Kidney (tissue), 13 donors: ENCODE measurements at regions not wholly inside any gene's neighbourhood (a gene's known extent, or its start where the extent isn't known, plus 50 kb on each side); places are given as distances from the start of the nearest gene placed in this dataset.

ENCODE experiments used
- DNase-seq, 5 donors: peaks; one replicate each; pipeline ENCODE4 v3.0.0-alpha.2; 2013 to 2020
- FAIRE-seq: peaks from 2 replicates; lab custom pipeline; 2012; peaks lifted over from hg19 to GRCh38; lab: Jason Lieb, UNC
- H3K27ac ChIP-seq, 2 donors: one replicate each; pipeline ENCODE4 v1.7.0; 2013; ENCODE audit warnings: low read depth in 2 of 2, low read length in 2 of 2, inconsistent platforms in 1 of 2
- H3K27me3 ChIP-seq: one replicate; pipeline ENCODE4 v1.7.1; 2013; ENCODE audit warnings: low read length, inconsistent platforms; ENCODE audit not compliant: control insufficient read depth, insufficient read depth
- H3K36me3 ChIP-seq, 3 donors: one replicate each; pipeline versions ENCODE4 v1.7.0 to v1.7.1; 2013; ENCODE audit warnings: low read length in 3 of 3, control low read depth in 1 of 3, inconsistent platforms in 1 of 3; ENCODE audit not compliant: insufficient read depth in 3 of 3, control insufficient read depth in 2 of 3
- H3K4me1 ChIP-seq, 3 donors: one replicate each; pipeline versions ENCODE4 v1.7.0 to v1.7.1; 2013; ENCODE audit warnings: low read length in 3 of 3, inconsistent platforms in 1 of 3, low read depth in 1 of 3; ENCODE audit not compliant: control insufficient read depth in 2 of 3, insufficient read depth in 2 of 3
- H3K4me3 ChIP-seq, 3 donors: one replicate each; pipeline versions ENCODE4 v1.7.0 to v1.8.1; 2013; ENCODE audit warnings: low read length in 3 of 3, control low read depth in 1 of 3, inconsistent platforms in 1 of 3
- H3K9ac ChIP-seq, 3 donors: one replicate each; pipeline versions ENCODE4 v1.7.0 to v1.7.1; 2013; ENCODE audit warnings: low read length in 3 of 3, control low read depth in 1 of 3, inconsistent platforms in 1 of 3
- H3K9me3 ChIP-seq, 3 donors: one replicate each; pipeline versions ENCODE4 v1.7.0 to v1.7.1; 2013; ENCODE audit warnings: low read length in 3 of 3, control low read depth in 1 of 3, inconsistent platforms in 1 of 3; ENCODE audit not compliant: control insufficient read depth in 2 of 3, insufficient read depth in 1 of 3
- intact Hi-C: fragments of 100-400 bp; cut with DNase I; formaldehyde crosslinking; loops from one replicate; pipeline ENCODE4 v1.11.1; 2022
- TF ChIP-seq, protein P1 (sequence below): IDR thresholded peaks from 3 replicates; pipeline ENCODE4 v1.5.1; 2012; ENCODE audit warnings: mild to moderate bottlenecking, moderate library complexity, borderline replicate concordance; ENCODE audit not compliant: insufficient read depth; ENCODE audit errors: extremely low read depth
- donor health status: control.
- donor health status: control.
- donor health status: control.
- donor health status: control.
- donor health status: control.
- donor health status: DM: yes; HTN: yes; CAD: no.
- donor health status: Normal renal cell carcinoma (clear cell type).

DNA sequence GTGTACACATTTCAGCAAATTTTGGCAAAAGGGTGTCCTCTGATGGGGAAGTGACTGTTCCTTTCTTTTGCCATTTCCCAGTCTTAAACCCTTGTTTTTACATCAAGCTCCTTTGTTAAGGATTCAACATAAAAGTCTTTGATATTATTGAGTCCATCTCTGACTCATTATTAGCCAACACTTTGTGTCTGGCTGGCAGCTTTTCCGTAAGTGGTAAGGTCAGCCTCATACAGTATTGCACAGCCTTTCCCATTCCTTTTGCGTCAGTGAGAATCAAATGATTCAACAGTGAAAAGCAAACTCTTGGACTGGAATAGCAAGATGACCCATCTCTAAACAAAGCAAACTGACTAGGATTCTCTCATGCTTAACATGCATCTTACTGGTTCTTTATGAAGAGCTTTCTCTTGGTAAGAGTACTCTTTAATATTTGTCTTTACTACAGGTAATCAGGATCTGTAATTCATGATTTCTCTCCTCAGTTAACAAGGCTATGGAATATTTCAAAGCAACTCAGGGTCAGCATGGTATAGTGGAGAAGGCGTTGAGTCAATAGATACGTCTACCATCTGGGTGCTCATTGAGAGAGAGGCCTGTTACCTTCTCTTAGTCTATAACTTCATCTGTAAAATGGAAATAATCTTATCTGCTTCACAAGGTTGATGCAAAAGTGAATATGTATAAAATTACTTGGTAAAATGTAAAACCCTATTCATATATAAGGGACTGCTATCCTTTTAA is 183.6 kb downstream of the PRL start:
- intact Hi-C loops: no loop called here
- Histone ChIP-seq H3K36me3 (peaks cover 0 to 4% (median 0%) of the 10 kb centered on the region in 3 donors), H3K27me3 (no peaks in the 10 kb centered on the region), H3K4me1 (no peaks in the 10 kb centered on the region), H3K9ac (no peak overlapping the region), H3K27ac (no peak overlapping the region), H3K4me3 (no peak overlapping the region), H3K9me3 (no peaks in the 10 kb centered on the region)
- TF ChIP-seq, protein P1, sequence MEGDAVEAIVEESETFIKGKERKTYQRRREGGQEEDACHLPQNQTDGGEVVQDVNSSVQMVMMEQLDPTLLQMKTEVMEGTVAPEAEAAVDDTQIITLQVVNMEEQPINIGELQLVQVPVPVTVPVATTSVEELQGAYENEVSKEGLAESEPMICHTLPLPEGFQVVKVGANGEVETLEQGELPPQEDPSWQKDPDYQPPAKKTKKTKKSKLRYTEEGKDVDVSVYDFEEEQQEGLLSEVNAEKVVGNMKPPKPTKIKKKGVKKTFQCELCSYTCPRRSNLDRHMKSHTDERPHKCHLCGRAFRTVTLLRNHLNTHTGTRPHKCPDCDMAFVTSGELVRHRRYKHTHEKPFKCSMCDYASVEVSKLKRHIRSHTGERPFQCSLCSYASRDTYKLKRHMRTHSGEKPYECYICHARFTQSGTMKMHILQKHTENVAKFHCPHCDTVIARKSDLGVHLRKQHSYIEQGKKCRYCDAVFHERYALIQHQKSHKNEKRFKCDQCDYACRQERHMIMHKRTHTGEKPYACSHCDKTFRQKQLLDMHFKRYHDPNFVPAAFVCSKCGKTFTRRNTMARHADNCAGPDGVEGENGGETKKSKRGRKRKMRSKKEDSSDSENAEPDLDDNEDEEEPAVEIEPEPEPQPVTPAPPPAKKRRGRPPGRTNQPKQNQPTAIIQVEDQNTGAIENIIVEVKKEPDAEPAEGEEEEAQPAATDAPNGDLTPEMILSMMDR: no peak
- DNase-seq (no peak), FAIRE-seq (no peak)

DNA sequence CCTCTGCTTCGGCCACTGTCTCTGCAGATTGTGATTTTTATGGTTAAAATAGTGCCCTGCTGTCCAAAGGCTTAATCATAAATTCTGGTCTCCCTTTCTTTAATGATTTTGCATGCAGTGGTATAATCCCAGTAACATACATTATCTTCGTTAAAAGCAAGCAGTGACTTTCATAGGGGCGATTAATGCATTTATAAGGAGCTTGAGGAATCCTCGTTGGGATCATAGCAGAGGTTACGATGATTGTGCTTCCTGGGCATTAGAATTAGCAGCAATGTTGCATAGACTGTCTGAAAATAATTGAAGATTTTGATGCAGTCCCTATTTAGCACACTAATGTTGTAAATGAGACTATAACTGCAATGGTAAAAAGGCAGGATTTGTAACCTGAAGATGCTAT is 181.3 kb downstream of the PRL start:
- TF ChIP-seq, protein P1: no peak
- FAIRE-seq (no peak), DNase-seq (no peak)
- Histone ChIP-seq H3K27ac (no peak overlapping the region), H3K4me1 (no peaks in the 10 kb centered on the region), H3K27me3 (no peaks in the 10 kb centered on the region), H3K36me3 (peaks cover 0 to 4% (median 0%) of the 10 kb centered on the region in 3 donors), H3K9ac (no peak overlapping the region), H3K4me3 (no peak overlapping the region), H3K9me3 (no peaks in the 10 kb centered on the region)
- intact Hi-C loops: no loop called here

DNA sequence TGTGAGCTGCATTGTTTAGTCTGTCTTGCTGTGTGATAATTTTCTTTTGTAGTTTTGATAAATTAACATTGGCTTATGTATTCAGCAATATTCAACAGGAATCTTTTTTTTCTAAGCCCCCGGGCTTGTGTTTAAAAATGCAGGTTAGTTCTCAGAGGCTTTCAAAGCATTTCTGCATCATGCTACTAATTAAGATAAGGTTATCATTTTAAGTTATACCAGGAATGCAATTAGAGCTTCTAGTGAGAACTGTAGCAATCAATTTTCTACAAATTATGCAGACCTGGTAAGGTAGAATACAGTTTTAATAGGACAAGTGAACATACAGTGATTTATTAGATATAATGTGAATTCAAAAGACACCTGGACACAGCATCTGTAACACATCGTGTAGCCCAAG is 179.2 kb downstream of the PRL start:
- intact Hi-C loops: no loop called here
- Histone ChIP-seq H3K27ac (no peak overlapping the region), H3K36me3 (peaks cover 0 to 2% (median 0%) of the 10 kb centered on the region in 3 donors), H3K9me3 (no peaks in the 10 kb centered on the region), H3K27me3 (no peaks in the 10 kb centered on the region), H3K9ac (no peak overlapping the region), H3K4me3 (no peak overlapping the region), H3K4me1 (no peaks in the 10 kb centered on the region)
- DNase-seq: no peak
- TF ChIP-seq, protein P1: no peak
- no peak for FAIRE-seq
